ENCODE measurements at regions not wholly inside any gene's neighbourhood (a gene's known extent, or its start where the extent isn't known, plus 50 kb on each side); places are given as distances from the start of the nearest gene placed in this dataset.
"Not testable (repeated sequence)": the region's sequence is repeated elsewhere in the genome, so short reads cannot be mapped to it uniquely, and the experiment has no call there.

- Histone ChIP-seq H3K14ac (ENCODE audit: low read length) (no peak overlapping the region), H4K8ac (ENCODE audit: low read depth, low read length) (no peak overlapping the region), H2AFZ (ENCODE audit: insufficient read depth, low read length, poor library complexity) (no peak overlapping the region), H3K4me2 (ENCODE audit: low read length) (no peak overlapping the region), H2AK5ac (ENCODE audit: low read length) (no peak overlapping the region), H2BK120ac (ENCODE audit: insufficient read depth, low read length, poor library complexity) (no peak overlapping the region), H3K79me1 (ENCODE audit: low read length) (no peaks in the 10 kb centered on the region), H3K18ac (ENCODE audit: low read length) (no peak overlapping the region), H3K9me3 (ENCODE audit: insufficient read depth, low read depth, low read length) (no peaks in the 10 kb centered on the region), H3K23ac (ENCODE audit: low read length) (no peak overlapping the region), H4K12ac (ENCODE audit: low read depth, low read length) (no peak overlapping the region), H2BK12ac (ENCODE audit: low read length) (no peak overlapping the region), H3K27me3 (ENCODE audit: insufficient read depth, low read length) (no peaks in the 10 kb centered on the region), H3K4me1 (ENCODE audit: control insufficient read depth in 1 of 2, insufficient read depth in 2 of 2, low read length in 2 of 2) (no peaks in the 10 kb centered on the region), H3K4ac (ENCODE audit: low read depth, low read length) (no peak overlapping the region), H3K9ac (ENCODE audit: low read length) (no peak overlapping the region), H2BK5ac (ENCODE audit: low read depth, low read length, poor library complexity) (no peak overlapping the region), H3K36me3 (ENCODE audit: control insufficient read depth in 1 of 2, insufficient read depth in 2 of 2, low read length in 2 of 2) (no peaks in the 10 kb centered on the region), H4K91ac (ENCODE audit: low read depth, low read length) (no peak overlapping the region), H3K79me2 (ENCODE audit: control insufficient read depth, insufficient read depth, low read length, poor library complexity) (no peaks in the 10 kb centered on the region), H3K4me3 (ENCODE audit: low read depth, low read length) (no peak overlapping the region), H3K27ac (ENCODE audit: low read depth, low read length) (no peak overlapping the region)
- no peak for DNase-seq
- no CpG with 5 or more reads among the region's 6 CpGs for WGBS (ENCODE audit: extremely low coverage, insufficient coverage, insufficient read length)
Observed at GRCh38 chr3:106317141-106318055, 448.6 kb upstream of the CBLB start.

GRCh38 chr3:106321438-106321837, 452.6 kb upstream of the CBLB start:
- H4K8ac ChIP-seq (ENCODE audit: low read depth, low read length); H3K79me1 ChIP-seq (ENCODE audit: low read length); H3K9ac ChIP-seq (ENCODE audit: low read length); H2BK12ac ChIP-seq (ENCODE audit: low read length); H3K4me3 ChIP-seq (ENCODE audit: low read depth, low read length); H3K27me3 ChIP-seq (ENCODE audit: insufficient read depth, low read length); H3K27ac ChIP-seq (ENCODE audit: low read depth, low read length); DNase-seq; H3K18ac ChIP-seq (ENCODE audit: low read length); H3K4me2 ChIP-seq (ENCODE audit: low read length); H3K23ac ChIP-seq (ENCODE audit: low read length); H3K4ac ChIP-seq (ENCODE audit: low read depth, low read length); H3K9me3 ChIP-seq (ENCODE audit: insufficient read depth, low read depth, low read length); H3K36me3 ChIP-seq (ENCODE audit: control insufficient read depth in 1 of 2, insufficient read depth in 2 of 2, low read length in 2 of 2); H3K14ac ChIP-seq (ENCODE audit: low read length); H3K4me1 ChIP-seq (ENCODE audit: control insufficient read depth in 1 of 2, insufficient read depth in 2 of 2, low read length in 2 of 2); H3K79me2 ChIP-seq (ENCODE audit: control insufficient read depth, insufficient read depth, low read length, poor library complexity); H2AFZ ChIP-seq (ENCODE audit: insufficient read depth, low read length, poor library complexity); H2BK5ac ChIP-seq (ENCODE audit: low read depth, low read length, poor library complexity); H2BK120ac ChIP-seq (ENCODE audit: insufficient read depth, low read length, poor library complexity); H4K12ac ChIP-seq (ENCODE audit: low read depth, low read length); H2AK5ac ChIP-seq (ENCODE audit: low read length); H4K91ac ChIP-seq (ENCODE audit: low read depth, low read length): not testable (repeated sequence)
- no CpG with 5 or more reads among the region's 1 CpG for WGBS (ENCODE audit: extremely low coverage, insufficient coverage, insufficient read length)

- Histone ChIP-seq H2AFZ (ENCODE audit: insufficient read depth, low read length, poor library complexity) (no peak overlapping the region), H3K18ac (ENCODE audit: low read length) (no peak overlapping the region), H3K4me2 (ENCODE audit: low read length) (no peak overlapping the region), H2AK5ac (ENCODE audit: low read length) (no peak overlapping the region), H2BK120ac (ENCODE audit: insufficient read depth, low read length, poor library complexity) (no peak overlapping the region), H3K36me3 (ENCODE audit: control insufficient read depth in 1 of 2, insufficient read depth in 2 of 2, low read length in 2 of 2) (no peaks in the 10 kb centered on the region), H2BK5ac (ENCODE audit: low read depth, low read length, poor library complexity) (no peak overlapping the region), H3K79me1 (ENCODE audit: low read length) (no peaks in the 10 kb centered on the region), H4K12ac (ENCODE audit: low read depth, low read length) (no peak overlapping the region), H4K8ac (ENCODE audit: low read depth, low read length) (no peak overlapping the region), H3K9me3 (ENCODE audit: insufficient read depth, low read depth, low read length) (no peaks in the 10 kb centered on the region), H3K4me3 (ENCODE audit: low read depth, low read length) (no peak overlapping the region), H3K4ac (ENCODE audit: low read depth, low read length) (no peak overlapping the region), H4K91ac (ENCODE audit: low read depth, low read length) (no peak overlapping the region), H3K4me1 (ENCODE audit: control insufficient read depth in 1 of 2, insufficient read depth in 2 of 2, low read length in 2 of 2) (no peaks in the 10 kb centered on the region), H3K27ac (ENCODE audit: low read depth, low read length) (no peak overlapping the region), H3K14ac (ENCODE audit: low read length) (no peak overlapping the region), H2BK12ac (ENCODE audit: low read length) (no peak overlapping the region), H3K79me2 (ENCODE audit: control insufficient read depth, insufficient read depth, low read length, poor library complexity) (no peaks in the 10 kb centered on the region), H3K9ac (ENCODE audit: low read length) (no peak overlapping the region), H3K27me3 (ENCODE audit: insufficient read depth, low read length) (no peaks in the 10 kb centered on the region), H3K23ac (ENCODE audit: low read length) (no peak overlapping the region)
- no CpG with 5 or more reads among the region's 1 CpG for WGBS (ENCODE audit: extremely low coverage, insufficient coverage, insufficient read length)
- no peak for DNase-seq
Observed at GRCh38 chr3:106323586-106323985, 454.8 kb upstream of the CBLB start.

GRCh38 chr3:106326941-106327695, 458.3 kb upstream of the CBLB start:
- WGBS (ENCODE audit: extremely low coverage, insufficient coverage, insufficient read length), result no CpG with 5 or more reads among the region's 4 CpGs

More at GRCh38 chr3:106326941-106327695, 458.3 kb upstream of the CBLB start:
- H3K4me3 ChIP-seq (ENCODE audit: low read depth, low read length), result no peak overlapping the region
- H3K9ac ChIP-seq (ENCODE audit: low read length), result no peak overlapping the region
- no peaks in the 10 kb centered on the region for H3K36me3 ChIP-seq (ENCODE audit: control insufficient read depth in 1 of 2, insufficient read depth in 2 of 2, low read length in 2 of 2)
- H2BK5ac ChIP-seq (ENCODE audit: low read depth, low read length, poor library complexity), result no peak overlapping the region
- H3K27ac ChIP-seq (ENCODE audit: low read depth, low read length), result no peak overlapping the region
- H3K79me2 ChIP-seq (ENCODE audit: control insufficient read depth, insufficient read depth, low read length, poor library complexity), result no peaks in the 10 kb centered on the region
- H3K23ac ChIP-seq (ENCODE audit: low read length), result no peak overlapping the region
- no peak overlapping the region for H4K8ac ChIP-seq (ENCODE audit: low read depth, low read length)
- H2AK5ac ChIP-seq (ENCODE audit: low read length), result no peak overlapping the region
- H3K18ac ChIP-seq (ENCODE audit: low read length), result no peak overlapping the region
- no peaks in the 10 kb centered on the region for H3K4me1 ChIP-seq (ENCODE audit: control insufficient read depth in 1 of 2, insufficient read depth in 2 of 2, low read length in 2 of 2)
- H2BK12ac ChIP-seq (ENCODE audit: low read length), result no peak overlapping the region
- no peak overlapping the region for H2BK120ac ChIP-seq (ENCODE audit: insufficient read depth, low read length, poor library complexity)
- peak; percentile 53 to 92 for DNase-seq
- no peak overlapping the region for H3K4ac ChIP-seq (ENCODE audit: low read depth, low read length)
- H3K9me3 ChIP-seq (ENCODE audit: insufficient read depth, low read depth, low read length), result no peaks in the 10 kb centered on the region
- no peak overlapping the region for H3K14ac ChIP-seq (ENCODE audit: low read length)
- H2AFZ ChIP-seq (ENCODE audit: insufficient read depth, low read length, poor library complexity), result no peak overlapping the region
- H4K91ac ChIP-seq (ENCODE audit: low read depth, low read length), result no peak overlapping the region
- no peaks in the 10 kb centered on the region for H3K79me1 ChIP-seq (ENCODE audit: low read length)
- H3K4me2 ChIP-seq (ENCODE audit: low read length), result no peak overlapping the region
- H4K12ac ChIP-seq (ENCODE audit: low read depth, low read length), result no peak overlapping the region
- no peaks in the 10 kb centered on the region for H3K27me3 ChIP-seq (ENCODE audit: insufficient read depth, low read length)

All from trophoblast cell (in vitro differentiated cells and primary cell).